Endodermal cell (in vitro differentiated cells): ENCODE measurements at regions not wholly inside any gene's neighbourhood (a gene's known extent, or its start where the extent isn't known, plus 50 kb on each side); places are given as distances from the start of the nearest gene placed in this dataset.

Experiments
- DNase-seq: peaks from one replicate; pipeline ENCODE4 v3.0.0-alpha.2; 2017
- H3K27ac ChIP-seq: 2 replicates; pipeline ENCODE4 v1.5.1; 2013; ENCODE audit warnings: mild to moderate bottlenecking, low read depth, low read length, moderate library complexity
- H3K27me3 ChIP-seq: 2 replicates; pipeline ENCODE4 v1.6.1; 2013; ENCODE audit warnings: mild to moderate bottlenecking, low read length, moderate library complexity; ENCODE audit not compliant: insufficient read depth, control insufficient read depth, poor library complexity, severe bottlenecking
- H3K36me3 ChIP-seq: 2 replicates; pipeline ENCODE4 v1.7.0; 2013; ENCODE audit warnings: mild to moderate bottlenecking, low read length, moderate library complexity; ENCODE audit not compliant: control insufficient read depth, insufficient read depth
- H3K4me1 ChIP-seq: one replicate; pipeline ENCODE4 v1.7.0; 2013; ENCODE audit warnings: low read length; ENCODE audit not compliant: control insufficient read depth, insufficient read depth
- H3K4me3 ChIP-seq: 2 replicates; pipeline ENCODE4 v1.5.1; 2013; ENCODE audit warnings: mild to moderate bottlenecking, low read length, moderate library complexity
- H3K9ac ChIP-seq: 2 replicates; pipeline ENCODE4 v1.6.1; 2013; ENCODE audit warnings: mild to moderate bottlenecking, low read length, moderate library complexity; ENCODE audit not compliant: poor library complexity, severe bottlenecking; ENCODE audit errors: extremely low read depth
- H3K9me3 ChIP-seq: 2 replicates; pipeline ENCODE4 v1.6.1; 2013; ENCODE audit warnings: mild to moderate bottlenecking, low read length, moderate library complexity; ENCODE audit not compliant: control insufficient read depth
- H3K27ac Mint-ChIP-seq: 2 replicates; pipeline ENCODE4 v1.8.0; 2020; ENCODE audit warnings: mixed read lengths
- H3K27me3 Mint-ChIP-seq: 2 replicates; pipeline ENCODE4 v1.8.0; 2021; ENCODE audit warnings: mild to moderate bottlenecking, mixed read lengths; ENCODE audit not compliant: insufficient read depth
- H3K36me3 Mint-ChIP-seq: 2 replicates; pipeline ENCODE4 v1.8.0; 2020; ENCODE audit warnings: low read depth, mixed read lengths
- H3K4me1 Mint-ChIP-seq: 2 replicates; pipeline ENCODE4 v1.8.0; 2020; ENCODE audit warnings: mixed read lengths
- H3K4me3 Mint-ChIP-seq: 2 replicates; pipeline ENCODE4 v1.8.0; 2020; ENCODE audit warnings: mild to moderate bottlenecking, moderate library complexity, mixed read lengths
- H3K9me3 Mint-ChIP-seq: 2 replicates; pipeline ENCODE4 v1.8.0; 2020; ENCODE audit warnings: mild to moderate bottlenecking, mixed read lengths
- WGBS, 2 experiments: methylation state at CpG; one replicate each; pipeline versions ENCODE4 v1.1.5 to v1.1.7; 2013; ENCODE audit warnings: missing lambda C conversion rate in 2 of 2, mixed read lengths in 1 of 2; ENCODE audit not compliant: insufficient coverage in 1 of 2, insufficient read length in 1 of 2; 5-methylcytosine and 5-hydroxymethylcytosine counted together
- TF ChIP-seq, protein P1 (sequence below): fragments of 200-600 bp; sonication (generic); conservative IDR thresholded peaks from 2 replicates; pipeline ENCODE4 v1.5.0; 2021; ENCODE audit warnings: antibody characterized with exemption, mild to moderate bottlenecking

- Histone ChIP-seq H3K36me3 (no peaks in the 10 kb centered on the region), H3K27ac (no peak overlapping the region), H3K27me3 (no peaks in the 10 kb centered on the region), H3K9me3 (no peaks in the 10 kb centered on the region), H3K9ac (no peak overlapping the region), H3K4me1 (no peaks in the 10 kb centered on the region), H3K4me3 (no peak overlapping the region)
- no peaks in the 10 kb centered on the region for H3K9me3 Mint-ChIP-seq
- no peak overlapping the region for H3K27ac Mint-ChIP-seq
- TF ChIP-seq, protein P1, sequence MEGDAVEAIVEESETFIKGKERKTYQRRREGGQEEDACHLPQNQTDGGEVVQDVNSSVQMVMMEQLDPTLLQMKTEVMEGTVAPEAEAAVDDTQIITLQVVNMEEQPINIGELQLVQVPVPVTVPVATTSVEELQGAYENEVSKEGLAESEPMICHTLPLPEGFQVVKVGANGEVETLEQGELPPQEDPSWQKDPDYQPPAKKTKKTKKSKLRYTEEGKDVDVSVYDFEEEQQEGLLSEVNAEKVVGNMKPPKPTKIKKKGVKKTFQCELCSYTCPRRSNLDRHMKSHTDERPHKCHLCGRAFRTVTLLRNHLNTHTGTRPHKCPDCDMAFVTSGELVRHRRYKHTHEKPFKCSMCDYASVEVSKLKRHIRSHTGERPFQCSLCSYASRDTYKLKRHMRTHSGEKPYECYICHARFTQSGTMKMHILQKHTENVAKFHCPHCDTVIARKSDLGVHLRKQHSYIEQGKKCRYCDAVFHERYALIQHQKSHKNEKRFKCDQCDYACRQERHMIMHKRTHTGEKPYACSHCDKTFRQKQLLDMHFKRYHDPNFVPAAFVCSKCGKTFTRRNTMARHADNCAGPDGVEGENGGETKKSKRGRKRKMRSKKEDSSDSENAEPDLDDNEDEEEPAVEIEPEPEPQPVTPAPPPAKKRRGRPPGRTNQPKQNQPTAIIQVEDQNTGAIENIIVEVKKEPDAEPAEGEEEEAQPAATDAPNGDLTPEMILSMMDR = no peak
- 88 to 91% methylated on average over 3 to 4 of the region's 5 CpGs for WGBS, 2 experiments
- DNase-seq = no peak
- H3K27me3 Mint-ChIP-seq = no peaks in the 10 kb centered on the region
- H3K4me1 Mint-ChIP-seq = no peaks in the 10 kb centered on the region
- no peak overlapping the region for H3K4me3 Mint-ChIP-seq
- peaks cover 3% of the 10 kb centered on the region for H3K36me3 Mint-ChIP-seq
Measured at GRCh38 chr11:26095340-26095739, 236.6 kb upstream of the ANO3 start.

GRCh38 chr11:26096451-26096850, 235.5 kb upstream of the ANO3 start:
- Mint-ChIP-seq H3K36me3 (peaks cover 3% of the 10 kb centered on the region), H3K4me1 (no peaks in the 10 kb centered on the region), H3K27ac (no peak overlapping the region), H3K27me3 (no peaks in the 10 kb centered on the region), H3K4me3 (no peak overlapping the region), H3K9me3 (no peaks in the 10 kb centered on the region)
- 88 to 90% methylated on average over 6 of the region's 6 CpGs for WGBS, 2 experiments
- Histone ChIP-seq H3K4me3 (no peak overlapping the region), H3K9ac (no peak overlapping the region), H3K36me3 (no peaks in the 10 kb centered on the region), H3K4me1 (no peaks in the 10 kb centered on the region), H3K27me3 (no peaks in the 10 kb centered on the region), H3K9me3 (no peaks in the 10 kb centered on the region), H3K27ac (no peak overlapping the region)
- TF ChIP-seq, protein P1 = no peak
- no peak for DNase-seq

DNA sequence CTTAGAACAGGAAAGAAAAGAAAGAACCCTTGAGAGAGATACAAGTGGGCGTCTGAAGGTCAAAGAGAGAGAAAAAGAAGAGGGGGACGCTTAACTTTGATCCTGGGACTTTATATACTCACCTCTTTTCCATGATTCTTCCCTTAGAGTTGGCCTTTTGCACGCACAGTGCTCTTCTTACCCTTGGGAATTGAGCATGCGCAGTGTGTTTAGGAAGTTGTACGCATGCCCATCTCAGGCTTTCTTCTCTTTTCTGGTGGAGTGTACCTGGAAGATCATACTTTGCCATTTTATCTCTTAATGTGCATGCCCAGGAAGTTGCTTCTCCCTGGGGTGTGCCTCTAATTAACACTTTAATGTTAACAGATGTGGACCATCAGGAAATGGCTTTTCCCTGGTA, 229.6 kb upstream of the ANO3 start:
- H3K27me3 ChIP-seq = no peaks in the 10 kb centered on the region
- no peaks in the 10 kb centered on the region for H3K9me3 ChIP-seq
- WGBS, 2 experiments = 94 to 95% methylated on average over 4 to 5 of the region's 5 CpGs
- H3K4me1 ChIP-seq = no peaks in the 10 kb centered on the region
- Mint-ChIP-seq H3K27ac (no peak overlapping the region), H3K27me3 (no peaks in the 10 kb centered on the region), H3K9me3 (no peaks in the 10 kb centered on the region), H3K4me3 (no peak overlapping the region), H3K36me3 (no peaks in the 10 kb centered on the region), H3K4me1 (no peaks in the 10 kb centered on the region)
- H3K4me3 ChIP-seq = no peak overlapping the region
- no peak overlapping the region for H3K9ac ChIP-seq
- no peak for DNase-seq
- TF ChIP-seq, protein P1 = no peak
- no peak overlapping the region for H3K27ac ChIP-seq
- no peaks in the 10 kb centered on the region for H3K36me3 ChIP-seq
